Heart left ventricle (tissue), 16 donors: ENCODE measurements at regions not wholly inside any gene's neighbourhood (a gene's known extent, or its start where the extent isn't known, plus 50 kb on each side); places are given as distances from the start of the nearest gene placed in this dataset.

ENCODE experiments used
- ATAC-seq, 4 donors: fragments of 200-7000 bp; cut with Tn5 transposase; one replicate each; pipeline ENCODE4 v1.9.1; 2020 to 2022; ENCODE audit warnings: moderate library complexity in 4 of 4, mild to moderate bottlenecking in 3 of 4, moderate number of reproducible peaks in 1 of 4
- DNase-seq, 5 donors: peaks; one replicate each; pipeline ENCODE4 v3.0.0-alpha.2; 2020
- H3K27ac ChIP-seq, 12 donors: fragments of 200-600 bp; sonication (generic) in 4 of 12; one replicate each; pipeline versions ENCODE4 v1.5.0 to v1.8.0; 2016 to 2022; ENCODE audit warnings: mild to moderate bottlenecking in 2 of 12
- H3K27me3 ChIP-seq, 9 donors: fragments of 200-600 bp; sonication (generic) in 2 of 9; one replicate each; pipeline versions ENCODE4 v1.5.1 to v1.8.0; 2016 to 2022; ENCODE audit warnings: mild to moderate bottlenecking in 3 of 9
- H3K36me3 ChIP-seq, 9 donors: fragments of 200-600 bp; sonication (generic) in 2 of 9; one replicate each; pipeline versions ENCODE4 v1.5.0 to v1.8.0; 2018 to 2022; ENCODE audit warnings: mild to moderate bottlenecking in 2 of 9
- H3K4me1 ChIP-seq, 12 donors: fragments of 200-600 bp; sonication (generic) in 4 of 12; one replicate each; pipeline versions ENCODE4 v1.5.0 to v1.8.0; 2016 to 2022; ENCODE audit warnings: mild to moderate bottlenecking in 3 of 12
- H3K4me3 ChIP-seq, 12 donors: fragments of 200-600 bp; sonication (generic) in 4 of 12; one replicate each; pipeline versions ENCODE4 v1.5.0 to v1.8.0; 2017 to 2022; ENCODE audit warnings: mild to moderate bottlenecking in 9 of 12, moderate library complexity in 4 of 12
- H3K9me3 ChIP-seq, 12 donors: fragments of 200-600 bp; sonication (generic) in 4 of 12; one replicate each; pipeline versions ENCODE4 v1.5.0 to v1.8.0; 2016 to 2022; ENCODE audit warnings: mild to moderate bottlenecking in 1 of 12
- CTCF ChIP-seq, 12 donors: fragments of 200-600 bp; sonication (generic) in 4 of 12; IDR thresholded peaks; one replicate each; pipeline versions ENCODE4 v1.5.0 to v1.8.0; 2018 to 2022; ENCODE audit warnings: antibody characterized with exemption in 12 of 12, mild to moderate bottlenecking in 5 of 12
- POLR2A ChIP-seq, 2 donors: fragments of 450-650 bp; IDR thresholded peaks; one replicate each; pipeline ENCODE4 v1.6.1; 2017; ENCODE audit warnings: antibody characterized with exemption in 2 of 2, mild to moderate bottlenecking in 2 of 2, moderate library complexity in 2 of 2
- WGBS, 4 donors: extraction: QIAGEN DNeasy Blood & Tissue Kit in 2 of 4; methylation state at CpG; one replicate each; pipeline versions ENCODE4 v1.1.5 to v1.1.7; 2013 to 2018; 5-methylcytosine and 5-hydroxymethylcytosine counted together
- intact Hi-C, 10 donors: fragments of 100-400 bp; cut with DNase I; formaldehyde crosslinking; loops; one replicate each; pipeline versions ENCODE4 v1.11.1 to v1.14.2; 2022
- donor health status: ischemic (EF 13 %, LVEDD 7.1; RV severe dilation, severe dysfunction).
- donor health status: healthy with polysubstance abuse.
- donor health status: DM: no; HTN: yes; CAD: no.
- donor health status: DM: no; HTN: no; CAD: no.
- donor health status: ischemic (EF 25% LVEDD 6.9; RV normal size, moderate dysfunction).
- donor health status: ischemic (EF 25% LVEDD 5.7; RV mildly dilated, moderate dysfunction).
- donor health status: healthy.
- donor health status: DM: yes; HTN: yes; CAD: no.
- donor health status: ischemic (EF 35%, LVEDD 5.7; RV mildly dilated, moderate dysfunction).
- donor health status: nonischemic (EF 11% LVEDD 7.7; RV severe dilation, severe dysfunction).
- donor health status: DM: yes; HTN: yes; CAD: no.
- donor health status: PGD.
- donor health status: ischemic (EF 29% LVEDD 5.4; RV normal size, mild dysfunction).
- donor health status: nonischemic (EF 23%, LVEDD 6.1; RV moderate dilation, normal function).

- ATAC-seq, result no peak
- Histone ChIP-seq H3K36me3 (no peaks in the 10 kb centered on the region), H3K4me3 (no peak overlapping the region), H3K9me3 (no peaks in the 10 kb centered on the region), H3K4me1 (peaks cover 0 to 36% (median 13%) of the 10 kb centered on the region in 12 donors), H3K27me3 (peaks cover 0 to 4% (median 0%) of the 10 kb centered on the region in 9 donors), H3K27ac (peak overlapping the region in 9 of 12 donors; percentile 51 to 88 (median 76))
- no peak for DNase-seq
- intact Hi-C loops, result loop anchor here in 1 of 10 donors (5.0 kb wide), 1 partner anchor 100 kb away; no protein-coding TSS in a partner anchor
- 99 to 100% (median 100%) methylated on average over 2 of the region's 2 CpGs for WGBS, 4 donors
- TF ChIP-seq CTCF (IDR thresholded peaks at IDR 0.05), result no peak
- no peak for TF ChIP-seq POLR2A (IDR thresholded peaks at IDR 0.05)
Measured at GRCh38 chr2:217332417-217332791, 472.5 kb upstream of the TNP1 start.

GRCh38 chr2:217331523-217332416 lies 471.9 kb upstream of the TNP1 start:
- no peak overlapping the region for H3K4me3 ChIP-seq
- DNase-seq (peak in 2 of 5 donors; percentile 14 to 25), ATAC-seq (peak; percentile 83 to 92 (median 88))
- peak overlapping the region in 10 of 12 donors; percentile 51 to 88 (median 75) for H3K27ac ChIP-seq
- WGBS, 4 donors, result 24 to 32% (median 26%) methylated on average over 3 of the region's 3 CpGs
- no peaks in the 10 kb centered on the region for H3K36me3 ChIP-seq
- H3K27me3 ChIP-seq, result peaks cover 0 to 4% (median 0%) of the 10 kb centered on the region in 9 donors
- peaks cover 0 to 36% (median 13%) of the 10 kb centered on the region in 12 donors for H3K4me1 ChIP-seq
- no peaks in the 10 kb centered on the region for H3K9me3 ChIP-seq
- TF ChIP-seq CTCF (IDR thresholded peaks at IDR 0.05) (no peak), POLR2A (IDR thresholded peaks at IDR 0.05) (no peak)
- intact Hi-C loops, result loop anchor here in 1 of 10 donors (5.0 kb wide), 1 partner anchor 101 kb away; no protein-coding TSS in a partner anchor

GRCh38 chr2:217330647-217331046 lies 470.8 kb upstream of the TNP1 start:
- Histone ChIP-seq H3K4me1 (peaks cover 0 to 45% (median 13%) of the 10 kb centered on the region in 12 donors), H3K27ac (peak overlapping the region in 4 of 12 donors; percentile 68 to 83 (median 77))

More at GRCh38 chr2:217330647-217331046, 470.8 kb upstream of the TNP1 start:
- no peak for TF ChIP-seq POLR2A (IDR thresholded peaks at IDR 0.05)
- no peak for TF ChIP-seq CTCF (IDR thresholded peaks at IDR 0.05)
- Histone ChIP-seq H3K4me3 (no peak overlapping the region), H3K27me3 (peaks cover 0 to 4% (median 0%) of the 10 kb centered on the region in 9 donors), H3K36me3 (no peaks in the 10 kb centered on the region), H3K9me3 (no peaks in the 10 kb centered on the region)
- intact Hi-C loops, result loop anchor here in 1 of 10 donors (5.0 kb wide), 1 partner anchor 102 kb away; no protein-coding TSS in a partner anchor
- 94 to 98% (median 97%) methylated on average over 9 of the region's 9 CpGs for WGBS, 4 donors
- DNase-seq (no peak), ATAC-seq (no peak)
